HG02610 (cell line): ENCODE measurements at regions not wholly inside any gene's neighbourhood (a gene's known extent, or its start where the extent isn't known, plus 50 kb on each side); places are given as distances from the start of the nearest gene placed in this dataset.
"Not testable (repeated sequence)": the region's sequence is repeated elsewhere in the genome, so short reads cannot be mapped to it uniquely, and the experiment has no call there.

ENCODE experiments used
- ATAC-seq: cut with Tn5 transposase; IDR thresholded peaks from one replicate; pipeline ENCODE4 v1.9.1; 2021; ENCODE audit warnings: mild to moderate bottlenecking, moderate library complexity; ENCODE audit not compliant: unreplicated experiment

GRCh38 chr5:126127371-126127770 lies 295.8 kb upstream of the GRAMD2B start:
- ATAC-seq: not testable (repeated sequence)

GRCh38 chr5:126129431-126129830 lies 293.8 kb upstream of the GRAMD2B start:
- ATAC-seq: no peak

- ATAC-seq: no peak
Observed at GRCh38 chr5:126133424-126133823, 289.8 kb upstream of the GRAMD2B start.

- ATAC-seq: no peak
Observed at GRCh38 chr5:126137891-126138280, 285.3 kb upstream of the GRAMD2B start.

- no peak for ATAC-seq
Observed at GRCh38 chr5:126138281-126138931, 284.8 kb upstream of the GRAMD2B start.

GRCh38 chr5:126139086-126139485 lies 284.1 kb upstream of the GRAMD2B start:
- no peak for ATAC-seq

- no peak for ATAC-seq
Observed at GRCh38 chr5:126139773-126140172, 283.4 kb upstream of the GRAMD2B start.

GRCh38 chr5:126143622-126144021 lies 279.6 kb upstream of the GRAMD2B start:
- ATAC-seq: no peak

GRCh38 chr5:126150319-126150718 lies 272.9 kb upstream of the GRAMD2B start:
- ATAC-seq: not testable (repeated sequence)

- ATAC-seq: not testable (repeated sequence)
Observed at GRCh38 chr5:126155298-126155697, 267.9 kb upstream of the GRAMD2B start.

GRCh38 chr5:126166368-126166767 lies 256.8 kb upstream of the GRAMD2B start:
- ATAC-seq: no peak

- no peak for ATAC-seq
Observed at GRCh38 chr5:126168785-126169184, 254.4 kb upstream of the GRAMD2B start.

- no peak for ATAC-seq
Observed at GRCh38 chr5:126171916-126172315, 251.3 kb upstream of the GRAMD2B start.

- no peak for ATAC-seq
Observed at GRCh38 chr5:126172812-126173211, 250.4 kb upstream of the GRAMD2B start.

GRCh38 chr5:126178521-126178920 lies 244.7 kb upstream of the GRAMD2B start:
- no peak for ATAC-seq

GRCh38 chr5:126182971-126183695 lies 240.1 kb upstream of the GRAMD2B start:
- ATAC-seq: no peak

- ATAC-seq: no peak
Observed at GRCh38 chr5:126184474-126184873, 238.7 kb upstream of the GRAMD2B start.

GRCh38 chr5:126186210-126186609 lies 237.0 kb upstream of the GRAMD2B start:
- no peak for ATAC-seq

GRCh38 chr5:126188804-126189203 lies 234.4 kb upstream of the GRAMD2B start:
- ATAC-seq: no peak

- no peak for ATAC-seq
Observed at GRCh38 chr5:126189231-126189630, 234.0 kb upstream of the GRAMD2B start.

GRCh38 chr5:126189862-126190261 lies 233.3 kb upstream of the GRAMD2B start:
- ATAC-seq: no peak

- ATAC-seq: no peak
Observed at GRCh38 chr5:126192226-126192625, 231.0 kb upstream of the GRAMD2B start.
